Activated T-cell treated with anti-CD3 and anti-CD28 coated beads, Interleukin-2, amount 50 U/mL, for 4 hours (primary cell): ENCODE measurements at regions not wholly inside any gene's neighbourhood (a gene's known extent, or its start where the extent isn't known, plus 50 kb on each side); places are given as distances from the start of the nearest gene placed in this dataset.

Source experiments
- ATAC-seq, 2 donors: fragments of 200-7000 bp; cut with Tn5 transposase; one replicate each; pipeline ENCODE4 v1.10.0; 2021
- DNase-seq: peaks from one replicate; pipeline ENCODE4 v3.0.0-alpha.2; 2020
- H3K27me3 Mint-ChIP-seq: one replicate; pipeline ENCODE4 v1.8.0; 2021; ENCODE audit warnings: low read depth, mixed read lengths
- H3K36me3 Mint-ChIP-seq: one replicate; pipeline ENCODE4 v1.8.0; 2022; ENCODE audit warnings: mixed read lengths; ENCODE audit not compliant: insufficient read depth
- H3K4me1 Mint-ChIP-seq: one replicate; pipeline ENCODE4 v1.8.0; 2021; ENCODE audit warnings: low read depth, mixed read lengths
- H3K4me3 Mint-ChIP-seq: one replicate; pipeline ENCODE4 v1.8.0; 2021; ENCODE audit warnings: mild to moderate bottlenecking, moderate library complexity, mixed read lengths
- H3K9me3 Mint-ChIP-seq: one replicate; pipeline ENCODE4 v1.8.0; 2021; ENCODE audit warnings: mixed read lengths

GRCh38 chr21:16592381-16592780 lies 862.6 kb downstream of the USP25 start:
- ATAC-seq (no peak), DNase-seq (no peak)
- no peaks in the 10 kb centered on the region for H3K4me1 Mint-ChIP-seq
- no peaks in the 10 kb centered on the region for H3K36me3 Mint-ChIP-seq
- peaks cover 19% of the 10 kb centered on the region for H3K9me3 Mint-ChIP-seq
- H3K27me3 Mint-ChIP-seq: no peaks in the 10 kb centered on the region
- H3K4me3 Mint-ChIP-seq: no peak overlapping the region

GRCh38 chr21:16594191-16594590 lies 864.4 kb downstream of the USP25 start:
- no peak for ATAC-seq
- DNase-seq: no peak
- Mint-ChIP-seq H3K36me3 (no peaks in the 10 kb centered on the region), H3K4me3 (no peak overlapping the region), H3K27me3 (no peaks in the 10 kb centered on the region), H3K9me3 (peaks cover 22% of the 10 kb centered on the region), H3K4me1 (no peaks in the 10 kb centered on the region)

GRCh38 chr21:16596369-16596768 lies 866.6 kb downstream of the USP25 start:
- Mint-ChIP-seq H3K4me1 (no peaks in the 10 kb centered on the region), H3K36me3 (no peaks in the 10 kb centered on the region), H3K27me3 (no peaks in the 10 kb centered on the region), H3K9me3 (peaks cover 22% of the 10 kb centered on the region), H3K4me3 (no peak overlapping the region)
- DNase-seq (no peak), ATAC-seq (no peak)

- no peaks in the 10 kb centered on the region for H3K4me1 Mint-ChIP-seq
Measured at GRCh38 chr21:16597753-16598152, 868.0 kb downstream of the USP25 start.

GRCh38 chr21:16605597-16605996 lies 875.8 kb downstream of the USP25 start:
- ATAC-seq: no peak
- no peaks in the 10 kb centered on the region for H3K4me1 Mint-ChIP-seq
- no peak overlapping the region for H3K4me3 Mint-ChIP-seq
- H3K36me3 Mint-ChIP-seq: no peaks in the 10 kb centered on the region
- no peaks in the 10 kb centered on the region for H3K9me3 Mint-ChIP-seq
- no peaks in the 10 kb centered on the region for H3K27me3 Mint-ChIP-seq
- no peak for DNase-seq

More at GRCh38 chr21:16597753-16598152, 868.0 kb downstream of the USP25 start:
- Mint-ChIP-seq H3K36me3 (no peaks in the 10 kb centered on the region), H3K9me3 (peaks cover 16% of the 10 kb centered on the region), H3K4me3 (no peak overlapping the region), H3K27me3 (no peaks in the 10 kb centered on the region)
- DNase-seq (no peak), ATAC-seq (no peak)

GRCh38 chr21:16606271-16606670 lies 876.5 kb downstream of the USP25 start:
- no peak for DNase-seq
- no peak for ATAC-seq
- H3K4me1 Mint-ChIP-seq: no peaks in the 10 kb centered on the region
- no peaks in the 10 kb centered on the region for H3K9me3 Mint-ChIP-seq
- no peaks in the 10 kb centered on the region for H3K36me3 Mint-ChIP-seq
- H3K27me3 Mint-ChIP-seq: no peaks in the 10 kb centered on the region
- no peak overlapping the region for H3K4me3 Mint-ChIP-seq

- H3K27me3 Mint-ChIP-seq: no peaks in the 10 kb centered on the region
- no peak overlapping the region for H3K4me3 Mint-ChIP-seq
- no peaks in the 10 kb centered on the region for H3K36me3 Mint-ChIP-seq
- H3K4me1 Mint-ChIP-seq: no peaks in the 10 kb centered on the region
- DNase-seq (no peak), ATAC-seq (no peak)
- no peaks in the 10 kb centered on the region for H3K9me3 Mint-ChIP-seq
Measured at GRCh38 chr21:16608209-16608830, 878.5 kb downstream of the USP25 start.

- no peaks in the 10 kb centered on the region for H3K27me3 Mint-ChIP-seq
- H3K9me3 Mint-ChIP-seq: peaks cover 16% of the 10 kb centered on the region
- no peaks in the 10 kb centered on the region for H3K36me3 Mint-ChIP-seq
- ATAC-seq: no peak
- no peak for DNase-seq
- H3K4me1 Mint-ChIP-seq: no peaks in the 10 kb centered on the region
- H3K4me3 Mint-ChIP-seq: no peak overlapping the region
Measured at GRCh38 chr21:16619281-16619680, 889.5 kb downstream of the USP25 start.

GRCh38 chr21:16620786-16621320 lies 891.1 kb downstream of the USP25 start:
- Mint-ChIP-seq H3K4me1 (no peaks in the 10 kb centered on the region), H3K36me3 (no peaks in the 10 kb centered on the region), H3K27me3 (no peaks in the 10 kb centered on the region), H3K9me3 (peaks cover 16% of the 10 kb centered on the region), H3K4me3 (no peak overlapping the region)
- DNase-seq: no peak
- no peak for ATAC-seq

- Mint-ChIP-seq H3K4me3 (no peak overlapping the region), H3K9me3 (peaks cover 12% of the 10 kb centered on the region), H3K27me3 (no peaks in the 10 kb centered on the region), H3K36me3 (no peaks in the 10 kb centered on the region), H3K4me1 (no peaks in the 10 kb centered on the region)
- DNase-seq: no peak
- ATAC-seq: no peak
Measured at GRCh38 chr21:16624479-16625118, 888.2 kb upstream of the CXADR start.

- H3K4me3 Mint-ChIP-seq: no peak overlapping the region
Measured at GRCh38 chr21:16625491-16625890, 887.4 kb upstream of the CXADR start.

GRCh38 chr21:16633831-16634459 lies 878.9 kb upstream of the CXADR start:
- H3K4me1 Mint-ChIP-seq: no peaks in the 10 kb centered on the region
- peaks cover 6% of the 10 kb centered on the region for H3K9me3 Mint-ChIP-seq
- H3K36me3 Mint-ChIP-seq: no peaks in the 10 kb centered on the region
- no peak for ATAC-seq
- no peaks in the 10 kb centered on the region for H3K27me3 Mint-ChIP-seq
- no peak overlapping the region for H3K4me3 Mint-ChIP-seq
- DNase-seq: no peak

More at GRCh38 chr21:16625491-16625890, 887.4 kb upstream of the CXADR start:
- H3K27me3 Mint-ChIP-seq: no peaks in the 10 kb centered on the region
- DNase-seq: no peak
- H3K9me3 Mint-ChIP-seq: peaks cover 11% of the 10 kb centered on the region
- no peak for ATAC-seq
- no peaks in the 10 kb centered on the region for H3K36me3 Mint-ChIP-seq
- no peaks in the 10 kb centered on the region for H3K4me1 Mint-ChIP-seq

GRCh38 chr21:16634515-16634914 lies 878.3 kb upstream of the CXADR start:
- H3K4me3 Mint-ChIP-seq: no peak overlapping the region
- no peak for ATAC-seq
- H3K36me3 Mint-ChIP-seq: no peaks in the 10 kb centered on the region
- no peaks in the 10 kb centered on the region for H3K27me3 Mint-ChIP-seq
- no peaks in the 10 kb centered on the region for H3K4me1 Mint-ChIP-seq
- H3K9me3 Mint-ChIP-seq: peaks cover 10% of the 10 kb centered on the region
- DNase-seq: no peak

- H3K9me3 Mint-ChIP-seq: peaks cover 20% of the 10 kb centered on the region
- H3K4me3 Mint-ChIP-seq: no peak overlapping the region
- no peaks in the 10 kb centered on the region for H3K36me3 Mint-ChIP-seq
- ATAC-seq: no peak
- no peaks in the 10 kb centered on the region for H3K27me3 Mint-ChIP-seq
- no peaks in the 10 kb centered on the region for H3K4me1 Mint-ChIP-seq
- no peak for DNase-seq
Measured at GRCh38 chr21:16640297-16641027, 872.4 kb upstream of the CXADR start.
